GM12878 (cell line): ENCODE measurements at regions not wholly inside any gene's neighbourhood (a gene's known extent, or its start where the extent isn't known, plus 50 kb on each side); places are given as distances from the start of the nearest gene placed in this dataset.

Experiments used
- JUNB ChIP-seq: IDR thresholded peaks from 2 replicates; pipeline ENCODE4 v1.6.1; 2016; ENCODE audit warnings: antibody characterized with exemption, mild to moderate bottlenecking
- LARP7 ChIP-seq: fragments of 450-650 bp; IDR thresholded peaks from 2 replicates; pipeline ENCODE4 v1.6.1; 2017; ENCODE audit warnings: mild to moderate bottlenecking
- RB1 ChIP-seq: fragments of 450-650 bp; formaldehyde crosslinking; IDR thresholded peaks from 2 replicates; pipeline ENCODE4 v1.6.1; 2017; ENCODE audit warnings: mild to moderate bottlenecking, borderline replicate concordance
- REST ChIP-seq: IDR thresholded peaks from 2 replicates; pipeline ENCODE4 v1.6.1; 2012; ENCODE audit warnings: mild to moderate bottlenecking, low read depth, low read length
- SIX5 ChIP-seq: IDR thresholded peaks from 2 replicates; pipeline ENCODE4 v1.6.1; 2011; ENCODE audit warnings: mild to moderate bottlenecking, low read depth, low read length, moderate library complexity; ENCODE audit not compliant: severe bottlenecking
- TBL1XR1 ChIP-seq: IDR thresholded peaks from 2 replicates; pipeline ENCODE4 v1.6.1; 2012; ENCODE audit warnings: low read depth, low read length, improper control_type of control experiment
- USF2 ChIP-seq: IDR thresholded peaks from 2 replicates; pipeline ENCODE4 v1.6.1; 2011; ENCODE audit warnings: low read depth, low read length, improper control_type of control experiment, borderline replicate concordance
- TF ChIP-seq, protein P1 (sequence below): fragments of 450-650 bp; IDR thresholded peaks from 2 replicates; pipeline ENCODE4 v1.6.1; 2017; ENCODE audit warnings: mild to moderate bottlenecking

- TF ChIP-seq REST (no peak), JUNB (no peak), SIX5 (no peak), RB1 (no peak), USF2 (no peak), LARP7 (no peak), TBL1XR1 (no peak)
- TF ChIP-seq, protein P1, sequence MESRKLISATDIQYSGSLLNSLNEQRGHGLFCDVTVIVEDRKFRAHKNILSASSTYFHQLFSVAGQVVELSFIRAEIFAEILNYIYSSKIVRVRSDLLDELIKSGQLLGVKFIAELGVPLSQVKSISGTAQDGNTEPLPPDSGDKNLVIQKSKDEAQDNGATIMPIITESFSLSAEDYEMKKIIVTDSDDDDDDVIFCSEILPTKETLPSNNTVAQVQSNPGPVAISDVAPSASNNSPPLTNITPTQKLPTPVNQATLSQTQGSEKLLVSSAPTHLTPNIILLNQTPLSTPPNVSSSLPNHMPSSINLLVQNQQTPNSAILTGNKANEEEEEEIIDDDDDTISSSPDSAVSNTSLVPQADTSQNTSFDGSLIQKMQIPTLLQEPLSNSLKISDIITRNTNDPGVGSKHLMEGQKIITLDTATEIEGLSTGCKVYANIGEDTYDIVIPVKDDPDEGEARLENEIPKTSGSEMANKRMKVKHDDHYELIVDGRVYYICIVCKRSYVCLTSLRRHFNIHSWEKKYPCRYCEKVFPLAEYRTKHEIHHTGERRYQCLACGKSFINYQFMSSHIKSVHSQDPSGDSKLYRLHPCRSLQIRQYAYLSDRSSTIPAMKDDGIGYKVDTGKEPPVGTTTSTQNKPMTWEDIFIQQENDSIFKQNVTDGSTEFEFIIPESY: no peak
Measured at GRCh38 chr3:72143966-72144717, 359.2 kb upstream of the PROK2 start (continued).
